ENCODE measurements at regions not wholly inside any gene's neighbourhood (a gene's known extent, or its start where the extent isn't known, plus 50 kb on each side); places are given as distances from the start of the nearest gene placed in this dataset.

GRCh38 chr13:63206461-63206860, 1790.8 kb upstream of the PCDH20 start:
- Histone ChIP-seq H3K27me3 (no peaks in the 10 kb centered on the region), H3K9me3 (no peaks in the 10 kb centered on the region), H3K27ac (no peak overlapping the region), H3K4me1 (no peaks in the 10 kb centered on the region), H3K36me3 (replicated peaks in 1 of 2; ENCODE audit: insufficient read depth in 1 of 2, low read depth in 2 of 2) (no peaks in the 10 kb centered on the region), H3K4me3 (no peak overlapping the region)
- TF ChIP-seq, protein P1, sequence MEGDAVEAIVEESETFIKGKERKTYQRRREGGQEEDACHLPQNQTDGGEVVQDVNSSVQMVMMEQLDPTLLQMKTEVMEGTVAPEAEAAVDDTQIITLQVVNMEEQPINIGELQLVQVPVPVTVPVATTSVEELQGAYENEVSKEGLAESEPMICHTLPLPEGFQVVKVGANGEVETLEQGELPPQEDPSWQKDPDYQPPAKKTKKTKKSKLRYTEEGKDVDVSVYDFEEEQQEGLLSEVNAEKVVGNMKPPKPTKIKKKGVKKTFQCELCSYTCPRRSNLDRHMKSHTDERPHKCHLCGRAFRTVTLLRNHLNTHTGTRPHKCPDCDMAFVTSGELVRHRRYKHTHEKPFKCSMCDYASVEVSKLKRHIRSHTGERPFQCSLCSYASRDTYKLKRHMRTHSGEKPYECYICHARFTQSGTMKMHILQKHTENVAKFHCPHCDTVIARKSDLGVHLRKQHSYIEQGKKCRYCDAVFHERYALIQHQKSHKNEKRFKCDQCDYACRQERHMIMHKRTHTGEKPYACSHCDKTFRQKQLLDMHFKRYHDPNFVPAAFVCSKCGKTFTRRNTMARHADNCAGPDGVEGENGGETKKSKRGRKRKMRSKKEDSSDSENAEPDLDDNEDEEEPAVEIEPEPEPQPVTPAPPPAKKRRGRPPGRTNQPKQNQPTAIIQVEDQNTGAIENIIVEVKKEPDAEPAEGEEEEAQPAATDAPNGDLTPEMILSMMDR (IDR thresholded peaks at IDR 0.05): no peak
- no peak for TF ChIP-seq POLR2A (IDR thresholded peaks at IDR 0.05)
- no peak for DNase-seq
- WGBS, 2 donors: 85 to 89% methylated on average over 1 of the region's 1 CpG
- intact Hi-C loops (cut with DNase I): no loop called here
- ATAC-seq: no peak

DNA sequence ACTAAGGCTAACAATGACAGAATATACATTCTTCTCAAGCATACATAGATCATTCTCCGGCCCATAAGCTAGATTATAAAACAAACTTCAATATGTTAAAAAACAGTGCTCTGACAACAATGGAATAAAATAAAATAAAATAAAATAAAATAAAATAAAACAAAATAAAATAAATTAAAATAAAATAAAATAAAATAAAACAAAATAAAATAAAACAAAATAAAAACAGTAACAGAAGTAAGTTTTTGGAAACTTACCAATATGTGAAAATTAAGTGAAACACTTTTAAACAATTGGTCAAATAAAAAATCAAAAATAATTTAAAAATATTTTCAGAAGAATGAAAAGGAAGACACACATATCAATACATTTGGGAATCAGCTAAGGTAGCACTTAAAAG, 1785.8 kb upstream of the PCDH20 start:
- DNase-seq: no peak
- H3K4me3 ChIP-seq: no peak overlapping the region
- TF ChIP-seq, protein P1 (IDR thresholded peaks at IDR 0.05): no peak
- TF ChIP-seq POLR2A (IDR thresholded peaks at IDR 0.05): no peak
- intact Hi-C loops (cut with DNase I): no loop called here
- H3K27me3 ChIP-seq: no peaks in the 10 kb centered on the region
- no peaks in the 10 kb centered on the region for H3K4me1 ChIP-seq
- no peak for ATAC-seq
- no peaks in the 10 kb centered on the region for H3K36me3 ChIP-seq (replicated peaks in 1 of 2; ENCODE audit: insufficient read depth in 1 of 2, low read depth in 2 of 2)
- H3K9me3 ChIP-seq: no peaks in the 10 kb centered on the region
- no peak overlapping the region for H3K27ac ChIP-seq
- 96 to 100% methylated on average over 1 of the region's 1 CpG for WGBS, 2 donors

DNA sequence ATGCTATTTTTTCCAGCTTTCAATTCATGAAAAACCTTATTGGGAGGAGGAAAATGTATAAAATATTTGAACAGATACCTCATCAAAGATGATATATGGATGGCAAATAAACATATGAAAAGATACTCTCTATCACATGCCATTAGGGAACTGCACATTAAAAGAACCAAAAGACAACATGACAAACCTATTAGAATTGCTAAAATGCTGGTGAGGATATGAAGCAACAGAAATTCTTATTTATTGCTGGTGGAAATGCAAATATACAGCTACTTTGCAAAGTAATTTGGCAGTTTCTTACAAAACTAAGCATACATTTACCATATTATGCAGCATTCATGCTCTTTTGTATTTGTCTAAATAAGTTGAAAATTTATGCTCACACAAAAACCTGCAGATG, 1783.9 kb upstream of the PCDH20 start:
- Histone ChIP-seq H3K4me1 (no peaks in the 10 kb centered on the region), H3K36me3 (replicated peaks in 1 of 2; ENCODE audit: insufficient read depth in 1 of 2, low read depth in 2 of 2) (no peaks in the 10 kb centered on the region), H3K9me3 (no peaks in the 10 kb centered on the region), H3K27ac (no peak overlapping the region), H3K4me3 (no peak overlapping the region), H3K27me3 (no peaks in the 10 kb centered on the region)
- DNase-seq (no peak), ATAC-seq (no peak)
- intact Hi-C loops (cut with DNase I): no loop called here
- TF ChIP-seq, protein P1 (IDR thresholded peaks at IDR 0.05): no peak
- TF ChIP-seq POLR2A (IDR thresholded peaks at IDR 0.05): no peak

GRCh38 chr13:63198071-63198470, 1782.4 kb upstream of the PCDH20 start:
- H3K4me3 ChIP-seq: no peak overlapping the region
- no peak overlapping the region for H3K27ac ChIP-seq
- DNase-seq (peak in 1 of 4 donors; percentile 6), ATAC-seq (no peak)
- H3K27me3 ChIP-seq: no peaks in the 10 kb centered on the region
- no peaks in the 10 kb centered on the region for H3K36me3 ChIP-seq (replicated peaks in 1 of 2; ENCODE audit: insufficient read depth in 1 of 2, low read depth in 2 of 2)
- intact Hi-C loops (cut with DNase I): no loop called here
- no peak for TF ChIP-seq POLR2A (IDR thresholded peaks at IDR 0.05)
- TF ChIP-seq, protein P1 (IDR thresholded peaks at IDR 0.05): no peak
- H3K9me3 ChIP-seq: no peaks in the 10 kb centered on the region
- 75 to 90% methylated on average over 2 of the region's 2 CpGs for WGBS, 2 donors
- no peaks in the 10 kb centered on the region for H3K4me1 ChIP-seq

GRCh38 chr13:63195726-63196125, 1780.1 kb upstream of the PCDH20 start:
- no peak for ATAC-seq
- TF ChIP-seq, protein P1 (IDR thresholded peaks at IDR 0.05): no peak
- TF ChIP-seq POLR2A (IDR thresholded peaks at IDR 0.05): no peak
- no peak for DNase-seq
- Histone ChIP-seq H3K9me3 (no peaks in the 10 kb centered on the region), H3K4me1 (no peaks in the 10 kb centered on the region), H3K4me3 (no peak overlapping the region), H3K27me3 (no peaks in the 10 kb centered on the region), H3K36me3 (replicated peaks in 1 of 2; ENCODE audit: insufficient read depth in 1 of 2, low read depth in 2 of 2) (no peaks in the 10 kb centered on the region), H3K27ac (no peak overlapping the region)
- intact Hi-C loops (cut with DNase I): no loop called here
- 32 to 43% methylated on average over 1 of the region's 1 CpG for WGBS, 2 donors
